ENCODE measurements at regions not wholly inside any gene's neighbourhood (a gene's known extent, or its start where the extent isn't known, plus 50 kb on each side); places are given as distances from the start of the nearest gene placed in this dataset.

- intact Hi-C loops (cut with micrococcal nuclease): loop anchor here (5.0 to 10.0 kb wide), 2 partner anchors 300 to 523 kb away; no protein-coding TSS in a partner anchor
- Mint-ChIP-seq H3K27me3 (ENCODE audit: low read depth in 2 of 2) (peaks cover 3 to 5% of the 10 kb centered on the region in 2 donors), H3K36me3 (no peaks in the 10 kb centered on the region), H3K27ac (no peak overlapping the region), H3K9me3 (no peaks in the 10 kb centered on the region), H3K4me3 (no peak overlapping the region), H3K4me1 (no peaks in the 10 kb centered on the region)
- Histone ChIP-seq H3K27me3 (ENCODE audit: control insufficient read depth, insufficient read depth, low read length) (no peaks in the 10 kb centered on the region), H3K27ac (ENCODE audit: low read length) (no peak overlapping the region), H3K9me3 (ENCODE audit: control insufficient read depth, insufficient read depth, low read length) (no peaks in the 10 kb centered on the region), H3K36me3 (ENCODE audit: control insufficient read depth, insufficient read depth, low read length) (no peaks in the 10 kb centered on the region), H3K4me1 (ENCODE audit: control insufficient read depth, insufficient read depth, low read length) (no peaks in the 10 kb centered on the region), H3K4me3 (ENCODE audit: low read length) (no peak overlapping the region)
- TF ChIP-seq CTCF (IDR thresholded peaks at IDR 0.05): no peak
- ATAC-seq: no peak
- DNase-seq: no peak
- WGBS (ENCODE audit: insufficient coverage): 91% methylated on average over 2 of the region's 2 CpGs
These were observed 82.4 kb upstream of the PLPPR4 start for GRCh38 chr1:99181892-99182291.

- Mint-ChIP-seq H3K27ac (no peak overlapping the region), H3K4me1 (no peaks in the 10 kb centered on the region), H3K36me3 (no peaks in the 10 kb centered on the region), H3K4me3 (no peak overlapping the region), H3K9me3 (peaks cover 0 to 4% of the 10 kb centered on the region in 2 donors), H3K27me3 (ENCODE audit: low read depth in 2 of 2) (no peaks in the 10 kb centered on the region)
- DNase-seq (no peak), ATAC-seq (no peak)
- intact Hi-C loops (cut with micrococcal nuclease): loop anchor here (10.0 kb wide), 1 partner anchor 520 kb away; no protein-coding TSS in a partner anchor
- no peaks in the 10 kb centered on the region for H3K27me3 ChIP-seq (ENCODE audit: control insufficient read depth, insufficient read depth, low read length)
- H3K4me1 ChIP-seq (ENCODE audit: control insufficient read depth, insufficient read depth, low read length): no peaks in the 10 kb centered on the region
- H3K4me3 ChIP-seq (ENCODE audit: low read length): no peak overlapping the region
- TF ChIP-seq CTCF (IDR thresholded peaks at IDR 0.05): no peak
- H3K27ac ChIP-seq (ENCODE audit: low read length): no peak overlapping the region
- H3K36me3 ChIP-seq (ENCODE audit: control insufficient read depth, insufficient read depth, low read length): no peaks in the 10 kb centered on the region
- 89% methylated on average over 2 of the region's 3 CpGs for WGBS (ENCODE audit: insufficient coverage)
- H3K9me3 ChIP-seq (ENCODE audit: control insufficient read depth, insufficient read depth, low read length): no peaks in the 10 kb centered on the region
These were observed 79.1 kb upstream of the PLPPR4 start for GRCh38 chr1:99185196-99185595.

- ATAC-seq (no peak), DNase-seq (no peak)
- H3K9me3 Mint-ChIP-seq: peaks cover 6 to 7% of the 10 kb centered on the region in 2 donors
- H3K27me3 ChIP-seq (ENCODE audit: control insufficient read depth, insufficient read depth, low read length): no peaks in the 10 kb centered on the region
- H3K36me3 Mint-ChIP-seq: no peaks in the 10 kb centered on the region
- peaks cover 0 to 4% of the 10 kb centered on the region in 2 donors for H3K27me3 Mint-ChIP-seq (ENCODE audit: low read depth in 2 of 2)
- H3K4me3 ChIP-seq (ENCODE audit: low read length): no peak overlapping the region
- no CpG with 5 or more reads among the region's 2 CpGs for WGBS (ENCODE audit: insufficient coverage)
- no peak overlapping the region for H3K4me3 Mint-ChIP-seq
- H3K4me1 Mint-ChIP-seq: no peaks in the 10 kb centered on the region
- no peak overlapping the region for H3K27ac Mint-ChIP-seq
- no peak overlapping the region for H3K27ac ChIP-seq (ENCODE audit: low read length)
- intact Hi-C loops (cut with micrococcal nuclease): no loop called here
- no peak for TF ChIP-seq CTCF (IDR thresholded peaks at IDR 0.05)
- H3K9me3 ChIP-seq (ENCODE audit: control insufficient read depth, insufficient read depth, low read length): no peaks in the 10 kb centered on the region
- H3K36me3 ChIP-seq (ENCODE audit: control insufficient read depth, insufficient read depth, low read length): no peaks in the 10 kb centered on the region
- no peaks in the 10 kb centered on the region for H3K4me1 ChIP-seq (ENCODE audit: control insufficient read depth, insufficient read depth, low read length)
These were observed 70.9 kb upstream of the PLPPR4 start for GRCh38 chr1:99193431-99193830.

GRCh38 chr1:99198393-99198792 lies 65.9 kb upstream of the PLPPR4 start:
- no peaks in the 10 kb centered on the region for H3K4me1 ChIP-seq (ENCODE audit: control insufficient read depth, insufficient read depth, low read length)
- no peaks in the 10 kb centered on the region for H3K27me3 Mint-ChIP-seq (ENCODE audit: low read depth in 2 of 2)
- no peak for DNase-seq
- no peak overlapping the region for H3K4me3 Mint-ChIP-seq
- H3K9me3 ChIP-seq (ENCODE audit: control insufficient read depth, insufficient read depth, low read length): no peaks in the 10 kb centered on the region
- H3K4me3 ChIP-seq (ENCODE audit: low read length): no peak overlapping the region
- no peak for TF ChIP-seq CTCF (IDR thresholded peaks at IDR 0.05)
- ATAC-seq: no peak
- H3K27ac ChIP-seq (ENCODE audit: low read length): no peak overlapping the region
- H3K27me3 ChIP-seq (ENCODE audit: control insufficient read depth, insufficient read depth, low read length): no peaks in the 10 kb centered on the region
- no peaks in the 10 kb centered on the region for H3K4me1 Mint-ChIP-seq
- no peaks in the 10 kb centered on the region for H3K9me3 Mint-ChIP-seq
- intact Hi-C loops (cut with micrococcal nuclease): no loop called here
- H3K27ac Mint-ChIP-seq: no peak overlapping the region
- 93% methylated on average over 1 of the region's 1 CpG for WGBS (ENCODE audit: insufficient coverage)
- no peaks in the 10 kb centered on the region for H3K36me3 ChIP-seq (ENCODE audit: control insufficient read depth, insufficient read depth, low read length)
- no peaks in the 10 kb centered on the region for H3K36me3 Mint-ChIP-seq
